Liver (tissue), 3 donors: ENCODE measurements at regions not wholly inside any gene's neighbourhood (a gene's known extent, or its start where the extent isn't known, plus 50 kb on each side); places are given as distances from the start of the nearest gene placed in this dataset.

Experiments
- ATF3 ChIP-seq: IDR thresholded peaks from 2 replicates; pipeline ENCODE4 v1.6.1; 2016; ENCODE audit warnings: antibody characterized with exemption
- FOXA1 ChIP-seq: IDR thresholded peaks from 2 replicates; pipeline ENCODE4 v1.6.1; 2016; ENCODE audit warnings: antibody characterized with exemption
- GABPA ChIP-seq, 2 donors: IDR thresholded peaks in 1 of 2; conservative IDR thresholded peaks in 1 of 2; 2 replicates each; pipeline ENCODE4 v1.6.1; 2016; ENCODE audit warnings: antibody characterized with exemption in 2 of 2, mild to moderate bottlenecking in 1 of 2, moderate library complexity in 1 of 2
- JUND ChIP-seq, 2 donors: IDR thresholded peaks; 2 replicates each; pipeline ENCODE4 v1.6.1; 2016; ENCODE audit warnings: antibody characterized with exemption in 2 of 2
- RAD21 ChIP-seq, 2 donors: IDR thresholded peaks; 2 replicates each; pipeline ENCODE4 v1.6.1; 2016; ENCODE audit warnings: antibody characterized with exemption in 2 of 2, mild to moderate bottlenecking in 2 of 2
- REST ChIP-seq: IDR thresholded peaks from 2 replicates; pipeline ENCODE4 v1.6.1; 2016; ENCODE audit warnings: antibody characterized with exemption, mild to moderate bottlenecking
- SP1 ChIP-seq: IDR thresholded peaks from 2 replicates; pipeline ENCODE4 v1.6.1; 2018; ENCODE audit warnings: antibody characterized with exemption, mild to moderate bottlenecking
- TAF1 ChIP-seq: conservative IDR thresholded peaks from 2 replicates; pipeline ENCODE4 v1.6.1; 2016; ENCODE audit warnings: antibody characterized with exemption, mild to moderate bottlenecking
- YY1 ChIP-seq: IDR thresholded peaks from 2 replicates; pipeline ENCODE4 v1.6.1; 2016; ENCODE audit warnings: antibody characterized with exemption, mild to moderate bottlenecking
- ZBTB33 ChIP-seq: IDR thresholded peaks from 2 replicates; pipeline ENCODE4 v1.6.1; 2016; ENCODE audit warnings: antibody characterized with exemption
- TF ChIP-seq, protein P1 (sequence below): fragments of 150-350 bp; IDR thresholded peaks from 2 replicates; pipeline ENCODE4 v1.5.1; 2017; ENCODE audit warnings: improper control_type of control experiment, low read depth, low read length; ENCODE audit not compliant: missing input control
- TF ChIP-seq, protein P2 (sequence below): IDR thresholded peaks from 2 replicates; pipeline ENCODE4 v1.6.1; 2016; ENCODE audit warnings: antibody characterized with exemption
- donor health status: healthy.
- donor health status: healthy.

DNA sequence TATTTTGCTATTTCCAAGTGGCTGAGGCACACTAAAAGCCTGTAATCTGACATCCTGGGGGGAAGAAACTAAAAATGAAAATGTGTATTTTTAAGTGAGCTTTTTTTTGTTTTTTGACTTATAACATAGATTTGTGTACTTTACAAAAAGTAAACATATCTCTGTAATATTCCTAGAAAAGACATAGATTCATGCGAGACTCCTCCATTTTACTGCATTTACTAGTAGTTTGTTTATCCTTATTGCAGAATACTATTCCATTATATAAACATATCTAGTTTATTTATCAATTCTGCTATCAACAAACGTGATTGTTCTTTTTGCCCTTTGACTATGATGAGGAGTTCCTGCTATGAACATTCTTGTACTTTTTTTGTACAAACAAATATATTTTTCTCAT, 67.8 kb upstream of the PLSCR5 start:
- TF ChIP-seq, protein P1, sequence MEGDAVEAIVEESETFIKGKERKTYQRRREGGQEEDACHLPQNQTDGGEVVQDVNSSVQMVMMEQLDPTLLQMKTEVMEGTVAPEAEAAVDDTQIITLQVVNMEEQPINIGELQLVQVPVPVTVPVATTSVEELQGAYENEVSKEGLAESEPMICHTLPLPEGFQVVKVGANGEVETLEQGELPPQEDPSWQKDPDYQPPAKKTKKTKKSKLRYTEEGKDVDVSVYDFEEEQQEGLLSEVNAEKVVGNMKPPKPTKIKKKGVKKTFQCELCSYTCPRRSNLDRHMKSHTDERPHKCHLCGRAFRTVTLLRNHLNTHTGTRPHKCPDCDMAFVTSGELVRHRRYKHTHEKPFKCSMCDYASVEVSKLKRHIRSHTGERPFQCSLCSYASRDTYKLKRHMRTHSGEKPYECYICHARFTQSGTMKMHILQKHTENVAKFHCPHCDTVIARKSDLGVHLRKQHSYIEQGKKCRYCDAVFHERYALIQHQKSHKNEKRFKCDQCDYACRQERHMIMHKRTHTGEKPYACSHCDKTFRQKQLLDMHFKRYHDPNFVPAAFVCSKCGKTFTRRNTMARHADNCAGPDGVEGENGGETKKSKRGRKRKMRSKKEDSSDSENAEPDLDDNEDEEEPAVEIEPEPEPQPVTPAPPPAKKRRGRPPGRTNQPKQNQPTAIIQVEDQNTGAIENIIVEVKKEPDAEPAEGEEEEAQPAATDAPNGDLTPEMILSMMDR = no peak
- no peak for TF ChIP-seq RAD21 (IDR thresholded peaks at IDR 0.05)
- TF ChIP-seq JUND (IDR thresholded peaks at IDR 0.05) = no peak
- TF ChIP-seq SP1 = no peak
- TF ChIP-seq TAF1 = no peak
- no peak for TF ChIP-seq REST
- TF ChIP-seq, protein P2, sequence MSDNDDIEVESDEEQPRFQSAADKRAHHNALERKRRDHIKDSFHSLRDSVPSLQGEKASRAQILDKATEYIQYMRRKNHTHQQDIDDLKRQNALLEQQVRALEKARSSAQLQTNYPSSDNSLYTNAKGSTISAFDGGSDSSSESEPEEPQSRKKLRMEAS = no peak
- no peak for TF ChIP-seq FOXA1
- no peak for TF ChIP-seq YY1
- no peak for TF ChIP-seq GABPA (IDR thresholded peaks at IDR 0.05 in 1 of 2, conservative IDR thresholded peaks at IDR 0.05 in 1 of 2)
- no peak for TF ChIP-seq ZBTB33
- no peak for TF ChIP-seq ATF3
